ENCODE measurements at regions not wholly inside any gene's neighbourhood (a gene's known extent, or its start where the extent isn't known, plus 50 kb on each side); places are given as distances from the start of the nearest gene placed in this dataset.

DNA sequence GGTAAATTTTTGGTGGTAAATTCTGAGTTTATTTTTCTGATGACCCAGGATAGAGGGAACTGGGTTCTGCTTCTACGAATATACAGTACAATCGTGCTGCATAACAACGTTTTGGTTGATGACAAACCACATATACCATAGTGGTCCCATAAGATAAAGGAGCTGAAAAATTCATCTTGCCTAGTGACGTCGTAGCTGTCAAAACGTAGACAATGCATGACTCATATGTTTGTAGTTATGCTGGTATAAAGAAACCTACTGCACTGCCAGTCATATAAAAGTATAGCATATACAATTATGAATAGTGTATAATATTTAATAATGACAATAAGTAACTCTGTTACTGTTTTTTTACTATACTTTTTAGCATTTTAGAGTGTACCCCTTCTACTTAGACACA is 244.0 kb downstream of the GAS1 start:
- Histone ChIP-seq H3K9me3 (no peaks in the 10 kb centered on the region), H3K27me3 (no peaks in the 10 kb centered on the region), H3K27ac (no peak overlapping the region), H3K36me3 (no peaks in the 10 kb centered on the region), H3K4me1 (peaks cover 3 to 24% (median 12%) of the 10 kb centered on the region in 9 donors), H3K4me3 (no peak overlapping the region)
- TF ChIP-seq, protein P1, sequence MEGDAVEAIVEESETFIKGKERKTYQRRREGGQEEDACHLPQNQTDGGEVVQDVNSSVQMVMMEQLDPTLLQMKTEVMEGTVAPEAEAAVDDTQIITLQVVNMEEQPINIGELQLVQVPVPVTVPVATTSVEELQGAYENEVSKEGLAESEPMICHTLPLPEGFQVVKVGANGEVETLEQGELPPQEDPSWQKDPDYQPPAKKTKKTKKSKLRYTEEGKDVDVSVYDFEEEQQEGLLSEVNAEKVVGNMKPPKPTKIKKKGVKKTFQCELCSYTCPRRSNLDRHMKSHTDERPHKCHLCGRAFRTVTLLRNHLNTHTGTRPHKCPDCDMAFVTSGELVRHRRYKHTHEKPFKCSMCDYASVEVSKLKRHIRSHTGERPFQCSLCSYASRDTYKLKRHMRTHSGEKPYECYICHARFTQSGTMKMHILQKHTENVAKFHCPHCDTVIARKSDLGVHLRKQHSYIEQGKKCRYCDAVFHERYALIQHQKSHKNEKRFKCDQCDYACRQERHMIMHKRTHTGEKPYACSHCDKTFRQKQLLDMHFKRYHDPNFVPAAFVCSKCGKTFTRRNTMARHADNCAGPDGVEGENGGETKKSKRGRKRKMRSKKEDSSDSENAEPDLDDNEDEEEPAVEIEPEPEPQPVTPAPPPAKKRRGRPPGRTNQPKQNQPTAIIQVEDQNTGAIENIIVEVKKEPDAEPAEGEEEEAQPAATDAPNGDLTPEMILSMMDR (IDR thresholded peaks at IDR 0.05), result no peak
- DNase-seq (no peak), ATAC-seq (no peak)
- WGBS, 2 donors, result 65 to 81% methylated on average over 6 of the region's 6 CpGs
- intact Hi-C loops (cut with DNase I), result no loop called here

- DNase-seq (peak; percentile 64 to 75), ATAC-seq (peak; percentile 59 to 92 (median 90))
- WGBS, 2 donors, result 20 to 21% methylated on average over 8 of the region's 8 CpGs
- peaks cover 3 to 33% (median 15%) of the 10 kb centered on the region in 9 donors for H3K4me1 ChIP-seq
- H3K4me3 ChIP-seq, result no peak overlapping the region
- intact Hi-C loops (cut with DNase I), result no loop called here
- TF ChIP-seq, protein P1 (IDR thresholded peaks at IDR 0.05), result no peak
- no peaks in the 10 kb centered on the region for H3K27me3 ChIP-seq
- H3K9me3 ChIP-seq, result no peaks in the 10 kb centered on the region
- H3K36me3 ChIP-seq, result no peaks in the 10 kb centered on the region
- peak overlapping the region in 4 of 10 donors; percentile 18 to 57 (median 26) for H3K27ac ChIP-seq
Observed at GRCh38 chr9:86700629-86701028, 246.7 kb downstream of the GAS1 start.

DNA sequence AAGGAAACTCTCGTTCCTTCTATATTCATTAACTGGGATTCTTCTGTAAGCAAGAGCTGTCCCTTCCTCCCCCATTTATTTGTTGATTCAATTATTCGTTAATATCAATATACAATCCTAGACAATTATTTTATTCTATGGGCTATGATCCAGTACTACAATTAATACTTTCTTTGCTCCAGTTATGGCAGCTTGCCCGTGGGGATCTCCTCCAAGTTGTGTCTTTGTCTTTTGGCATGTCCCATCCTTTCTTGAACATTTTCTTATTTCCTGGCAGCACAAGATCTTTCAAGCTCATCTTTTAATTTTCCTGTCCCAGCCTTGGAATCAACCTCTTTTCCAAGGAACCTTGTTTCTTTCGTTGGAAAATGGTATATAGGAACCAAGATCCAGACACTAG is 249.3 kb downstream of the GAS1 start:
- Histone ChIP-seq H3K27ac (no peak overlapping the region), H3K27me3 (no peaks in the 10 kb centered on the region), H3K36me3 (no peaks in the 10 kb centered on the region), H3K4me1 (peaks cover 3 to 36% (median 16%) of the 10 kb centered on the region in 9 donors), H3K9me3 (no peaks in the 10 kb centered on the region), H3K4me3 (no peak overlapping the region)
- 81% methylated on average over 4 of the region's 4 CpGs for WGBS, 2 donors
- TF ChIP-seq, protein P1 (IDR thresholded peaks at IDR 0.05), result no peak
- intact Hi-C loops (cut with DNase I), result no loop called here
- DNase-seq (no peak), ATAC-seq (no peak)

DNA sequence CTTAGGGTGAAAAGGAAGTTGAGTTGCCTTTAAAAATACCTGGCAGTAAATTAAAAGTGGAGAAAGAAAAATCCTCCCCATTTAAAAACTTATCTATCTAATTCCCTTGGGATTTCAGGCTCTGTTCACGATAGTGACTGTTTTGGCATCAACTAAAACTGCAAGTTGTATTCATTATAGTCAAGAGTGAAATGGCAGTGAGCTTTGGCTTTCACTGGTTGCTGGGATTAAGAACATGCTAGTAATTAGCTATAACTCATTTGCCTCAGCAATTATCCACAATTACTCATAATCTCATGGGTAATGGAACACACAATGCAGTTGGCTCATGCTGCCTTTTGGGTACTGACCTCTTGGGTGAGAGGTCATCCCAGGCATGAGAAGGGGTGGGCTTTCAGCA is 250.1 kb downstream of the GAS1 start:
- Histone ChIP-seq H3K4me3 (no peak overlapping the region), H3K9me3 (peaks cover 0 to 1% (median 0%) of the 10 kb centered on the region in 11 donors), H3K36me3 (no peaks in the 10 kb centered on the region), H3K27ac (no peak overlapping the region), H3K27me3 (no peaks in the 10 kb centered on the region), H3K4me1 (peaks cover 3 to 36% (median 16%) of the 10 kb centered on the region in 9 donors)
- intact Hi-C loops (cut with DNase I), result no loop called here
- peak in 1 of 8 donors; percentile 25 for ATAC-seq
- 45 to 52% methylated on average over 1 of the region's 1 CpG for WGBS, 2 donors
- no peak for DNase-seq
- TF ChIP-seq, protein P1 (IDR thresholded peaks at IDR 0.05), result no peak

Data from heart right ventricle (tissue), 16 donors.